Esophagus squamous epithelium (tissue), 5 donors: ENCODE measurements at regions not wholly inside any gene's neighbourhood (a gene's known extent, or its start where the extent isn't known, plus 50 kb on each side); places are given as distances from the start of the nearest gene placed in this dataset.

Experiments
- DNase-seq: peaks from one replicate; lab custom pipeline; 2025; lab: John Stamatoyannopoulos, UW
- H3K27ac ChIP-seq, 4 donors: fragments of 200-600 bp; sonication (generic); one replicate each; pipeline ENCODE4 v1.5.1; 2016 to 2019; ENCODE audit warnings: mild to moderate bottlenecking in 1 of 4
- H3K27me3 ChIP-seq, 4 donors: fragments of 200-600 bp; sonication (generic); 1 replicate in 3 of 4; 2 replicates in 1 of 4; pipeline versions ENCODE4 v1.5.1 to v1.6.0; 2017 to 2021; ENCODE audit warnings: antibody characterized with exemption in 1 of 4
- H3K36me3 ChIP-seq, 3 donors: fragments of 200-600 bp; sonication (generic); one replicate each; pipeline ENCODE4 v1.5.1; 2016 to 2019
- H3K4me1 ChIP-seq, 3 donors: fragments of 200-600 bp; sonication (generic); one replicate each; pipeline ENCODE4 v1.5.1; 2017 to 2019
- H3K4me3 ChIP-seq, 4 donors: fragments of 200-600 bp; sonication (generic); 1 replicate in 3 of 4; 2 replicates in 1 of 4; pipeline ENCODE4 v1.5.1; 2016 to 2019; ENCODE audit warnings: mild to moderate bottlenecking in 2 of 4, moderate library complexity in 1 of 4
- H3K9me3 ChIP-seq, 3 donors: fragments of 200-600 bp; sonication (generic); one replicate each; pipeline ENCODE4 v1.5.1; 2016 to 2019
- POLR2A ChIP-seq, 4 donors: fragments of 450-650 bp; IDR thresholded peaks; one replicate each; pipeline ENCODE4 v1.6.1; 2017; ENCODE audit warnings: antibody characterized with exemption in 4 of 4, mild to moderate bottlenecking in 4 of 4, moderate library complexity in 3 of 4
- WGBS, 2 donors: methylation state at CpG; one replicate each; pipeline ENCODE4 v1.1.5; 2018; 5-methylcytosine and 5-hydroxymethylcytosine counted together
- intact Hi-C: fragments of 100-400 bp; cut with DNase I; formaldehyde crosslinking; loops from one replicate; pipeline ENCODE4 v1.15.0; 2022
- TF ChIP-seq, protein P1 (sequence below), 6 experiments: fragments of 450-650 bp in 4 of 6; fragments of 200-600 bp in 2 of 6; sonication (generic) in 2 of 6; IDR thresholded peaks; one replicate each; pipeline ENCODE4 v1.5.1; 2016 to 2019; ENCODE audit warnings: antibody characterized with exemption in 6 of 6, mild to moderate bottlenecking in 4 of 6, moderate library complexity in 4 of 6
- donor health status: DM: yes; HTN: yes; CAD: no.

DNA sequence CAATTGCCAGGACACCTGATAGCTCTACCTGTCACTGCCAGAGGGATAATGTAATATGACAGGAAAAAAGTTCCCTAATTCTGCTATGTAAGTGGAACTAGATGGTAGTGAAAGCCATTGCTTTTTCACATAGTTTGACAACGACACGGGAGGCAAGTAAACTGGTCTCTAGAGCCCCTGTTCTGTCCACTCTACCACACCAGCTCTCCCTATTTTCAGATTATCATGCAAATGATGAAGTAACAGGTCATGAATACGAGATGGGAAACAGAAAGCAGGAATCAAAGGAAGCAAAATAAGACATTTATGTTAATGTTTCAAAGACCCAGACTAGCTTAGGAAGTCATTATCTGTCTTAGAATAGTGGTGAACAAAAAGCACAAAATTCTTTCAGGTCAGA is 56.2 kb downstream of the TAF11L14 start:
- Histone ChIP-seq H3K9me3 (no peaks in the 10 kb centered on the region), H3K36me3 (no peaks in the 10 kb centered on the region), H3K4me3 (no peak overlapping the region), H3K4me1 (no peaks in the 10 kb centered on the region), H3K27ac (no peak overlapping the region), H3K27me3 (no peaks in the 10 kb centered on the region)
- WGBS, 2 donors = 33% methylated on average over 3 of the region's 3 CpGs
- TF ChIP-seq, protein P1, sequence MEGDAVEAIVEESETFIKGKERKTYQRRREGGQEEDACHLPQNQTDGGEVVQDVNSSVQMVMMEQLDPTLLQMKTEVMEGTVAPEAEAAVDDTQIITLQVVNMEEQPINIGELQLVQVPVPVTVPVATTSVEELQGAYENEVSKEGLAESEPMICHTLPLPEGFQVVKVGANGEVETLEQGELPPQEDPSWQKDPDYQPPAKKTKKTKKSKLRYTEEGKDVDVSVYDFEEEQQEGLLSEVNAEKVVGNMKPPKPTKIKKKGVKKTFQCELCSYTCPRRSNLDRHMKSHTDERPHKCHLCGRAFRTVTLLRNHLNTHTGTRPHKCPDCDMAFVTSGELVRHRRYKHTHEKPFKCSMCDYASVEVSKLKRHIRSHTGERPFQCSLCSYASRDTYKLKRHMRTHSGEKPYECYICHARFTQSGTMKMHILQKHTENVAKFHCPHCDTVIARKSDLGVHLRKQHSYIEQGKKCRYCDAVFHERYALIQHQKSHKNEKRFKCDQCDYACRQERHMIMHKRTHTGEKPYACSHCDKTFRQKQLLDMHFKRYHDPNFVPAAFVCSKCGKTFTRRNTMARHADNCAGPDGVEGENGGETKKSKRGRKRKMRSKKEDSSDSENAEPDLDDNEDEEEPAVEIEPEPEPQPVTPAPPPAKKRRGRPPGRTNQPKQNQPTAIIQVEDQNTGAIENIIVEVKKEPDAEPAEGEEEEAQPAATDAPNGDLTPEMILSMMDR (IDR thresholded peaks at IDR 0.05) = no peak
- no peak for TF ChIP-seq POLR2A (IDR thresholded peaks at IDR 0.05)
- no peak for DNase-seq
- intact Hi-C loops = no loop called here

DNA sequence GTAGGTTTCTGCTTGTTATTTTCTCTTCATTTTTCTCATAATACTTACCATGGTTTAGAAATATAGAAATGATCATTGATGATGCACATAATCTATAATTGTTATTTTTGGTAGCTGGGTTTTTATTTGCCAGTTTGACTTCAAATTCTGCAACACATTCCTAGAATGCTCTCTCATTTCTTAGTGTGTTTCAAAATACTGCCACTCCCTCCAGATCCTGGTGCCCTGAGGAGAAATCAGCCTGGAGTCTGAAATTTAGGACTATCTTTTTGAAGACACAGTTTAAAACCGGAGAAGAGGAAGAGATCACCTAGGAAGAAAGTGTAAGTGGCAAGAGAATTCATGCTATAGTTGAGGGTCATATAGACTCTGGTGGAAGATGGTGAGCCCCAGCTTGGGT is 57.5 kb downstream of the TAF11L14 start:
- no peak overlapping the region for H3K4me3 ChIP-seq
- TF ChIP-seq, protein P1 (IDR thresholded peaks at IDR 0.05) = no peak
- TF ChIP-seq POLR2A (IDR thresholded peaks at IDR 0.05) = no peak
- no peaks in the 10 kb centered on the region for H3K4me1 ChIP-seq
- no peak overlapping the region for H3K27ac ChIP-seq
- no peaks in the 10 kb centered on the region for H3K36me3 ChIP-seq
- intact Hi-C loops = no loop called here
- no peak for DNase-seq
- WGBS, 2 donors = 60% methylated on average over 1 of the region's 1 CpG; no CpG with 5 or more reads in 1 of the 2 donors
- no peaks in the 10 kb centered on the region for H3K27me3 ChIP-seq
- H3K9me3 ChIP-seq = no peaks in the 10 kb centered on the region

DNA sequence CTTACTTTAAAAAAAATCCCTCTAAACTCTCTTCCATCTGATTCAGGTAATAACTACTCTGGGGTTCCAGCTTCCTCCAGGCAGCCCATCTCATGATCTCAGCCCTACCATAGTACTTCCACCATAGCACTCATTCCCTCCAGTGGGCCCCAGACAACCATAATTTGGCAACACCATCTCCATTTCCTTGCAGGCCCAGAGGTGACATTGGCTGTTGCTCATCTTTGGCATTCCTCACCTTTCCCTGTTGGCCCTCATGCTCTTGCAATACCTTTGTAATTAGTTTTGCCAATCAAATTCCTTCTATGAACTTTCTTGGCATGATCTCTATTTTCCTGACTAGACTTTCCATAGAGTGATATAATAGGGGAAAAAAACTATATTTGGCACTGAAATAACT is 60.1 kb downstream of the TAF11L14 start:
- H3K4me3 ChIP-seq = no peak overlapping the region
- no peak overlapping the region for H3K27ac ChIP-seq
- TF ChIP-seq, protein P1 (IDR thresholded peaks at IDR 0.05) = no peak
- TF ChIP-seq POLR2A (IDR thresholded peaks at IDR 0.05) = no peak
- intact Hi-C loops = no loop called here
- no peaks in the 10 kb centered on the region for H3K9me3 ChIP-seq
- no peak for DNase-seq
- no peaks in the 10 kb centered on the region for H3K27me3 ChIP-seq
- no peaks in the 10 kb centered on the region for H3K36me3 ChIP-seq
- H3K4me1 ChIP-seq = no peaks in the 10 kb centered on the region

DNA sequence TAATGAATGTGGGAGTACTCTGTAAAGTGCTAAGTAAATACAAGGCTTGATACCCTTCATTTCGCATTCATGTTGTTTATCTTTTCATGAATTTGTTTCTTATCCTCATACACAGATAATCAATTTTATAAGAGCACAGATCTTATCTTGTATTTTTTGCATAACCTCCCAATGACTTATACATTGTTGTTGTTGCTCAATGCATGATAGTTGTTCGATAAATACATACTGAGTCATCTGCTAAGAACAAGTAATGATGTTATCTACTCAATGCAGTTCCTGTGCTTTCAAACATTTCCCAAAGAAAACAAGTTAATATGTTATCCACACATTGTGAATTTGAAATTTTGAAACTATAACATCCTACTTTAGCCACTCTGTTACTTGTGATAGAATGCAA is 60.7 kb downstream of the TAF11L14 start:
- 60 to 68% methylated on average over 2 of the region's 2 CpGs for WGBS, 2 donors

DNA sequence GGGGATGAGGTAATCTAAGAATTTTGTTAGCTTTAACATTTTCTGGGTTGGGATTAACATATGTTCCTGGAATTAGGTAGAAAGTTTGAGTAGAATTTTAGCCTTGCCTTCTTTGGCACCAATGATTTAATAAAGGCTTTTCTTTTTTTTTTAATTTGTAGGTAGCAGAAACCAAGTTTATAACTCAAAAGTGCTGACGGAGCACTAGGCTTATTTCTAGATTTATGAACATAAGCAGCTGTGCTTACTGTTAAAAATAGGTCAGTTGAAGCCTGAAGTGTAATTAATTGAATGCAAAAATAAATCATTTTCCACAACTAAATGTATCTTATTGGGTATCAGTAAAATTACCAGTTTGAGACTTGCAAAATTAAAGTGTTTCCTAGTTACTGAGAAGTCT is 62.4 kb downstream of the TAF11L14 start:
- Histone ChIP-seq H3K27ac (no peak overlapping the region), H3K27me3 (no peaks in the 10 kb centered on the region), H3K4me3 (no peak overlapping the region), H3K36me3 (no peaks in the 10 kb centered on the region), H3K9me3 (no peaks in the 10 kb centered on the region), H3K4me1 (no peaks in the 10 kb centered on the region)
- 50 to 75% methylated on average over 1 of the region's 1 CpG for WGBS, 2 donors
- TF ChIP-seq POLR2A (IDR thresholded peaks at IDR 0.05) = no peak
- TF ChIP-seq, protein P1 (IDR thresholded peaks at IDR 0.05) = no peak
- intact Hi-C loops = no loop called here
- DNase-seq = no peak

More for the DNA sequence above, 60.7 kb downstream of the TAF11L14 start:
- Histone ChIP-seq H3K9me3 (no peaks in the 10 kb centered on the region), H3K27me3 (no peaks in the 10 kb centered on the region), H3K27ac (no peak overlapping the region), H3K36me3 (no peaks in the 10 kb centered on the region), H3K4me3 (no peak overlapping the region), H3K4me1 (no peaks in the 10 kb centered on the region)
- no peak for TF ChIP-seq POLR2A (IDR thresholded peaks at IDR 0.05)
- TF ChIP-seq, protein P1 (IDR thresholded peaks at IDR 0.05) = no peak
- DNase-seq = no peak
- intact Hi-C loops = no loop called here
